ENCODE measurements at regions not wholly inside any gene's neighbourhood (a gene's known extent, or its start where the extent isn't known, plus 50 kb on each side); places are given as distances from the start of the nearest gene placed in this dataset.
"Not testable (repeated sequence)": the region's sequence is repeated elsewhere in the genome, so short reads cannot be mapped to it uniquely, and the experiment has no call there.

- TF ChIP-seq, protein P1, sequence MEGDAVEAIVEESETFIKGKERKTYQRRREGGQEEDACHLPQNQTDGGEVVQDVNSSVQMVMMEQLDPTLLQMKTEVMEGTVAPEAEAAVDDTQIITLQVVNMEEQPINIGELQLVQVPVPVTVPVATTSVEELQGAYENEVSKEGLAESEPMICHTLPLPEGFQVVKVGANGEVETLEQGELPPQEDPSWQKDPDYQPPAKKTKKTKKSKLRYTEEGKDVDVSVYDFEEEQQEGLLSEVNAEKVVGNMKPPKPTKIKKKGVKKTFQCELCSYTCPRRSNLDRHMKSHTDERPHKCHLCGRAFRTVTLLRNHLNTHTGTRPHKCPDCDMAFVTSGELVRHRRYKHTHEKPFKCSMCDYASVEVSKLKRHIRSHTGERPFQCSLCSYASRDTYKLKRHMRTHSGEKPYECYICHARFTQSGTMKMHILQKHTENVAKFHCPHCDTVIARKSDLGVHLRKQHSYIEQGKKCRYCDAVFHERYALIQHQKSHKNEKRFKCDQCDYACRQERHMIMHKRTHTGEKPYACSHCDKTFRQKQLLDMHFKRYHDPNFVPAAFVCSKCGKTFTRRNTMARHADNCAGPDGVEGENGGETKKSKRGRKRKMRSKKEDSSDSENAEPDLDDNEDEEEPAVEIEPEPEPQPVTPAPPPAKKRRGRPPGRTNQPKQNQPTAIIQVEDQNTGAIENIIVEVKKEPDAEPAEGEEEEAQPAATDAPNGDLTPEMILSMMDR (IDR thresholded peaks at IDR 0.05; ENCODE audit: insufficient read depth, low read length, poor library complexity, severe bottlenecking) = no peak
- Histone ChIP-seq H3K4me3 (replicated peaks; ENCODE audit: low read depth, low read length) (no peak overlapping the region), H3K36me3 (ENCODE audit: control insufficient read depth, insufficient read depth, low read length) (no peaks in the 10 kb centered on the region), H3K27me3 (replicated peaks; ENCODE audit: control insufficient read depth, insufficient read depth, low read length) (no peaks in the 10 kb centered on the region)
- no peak for DNase-seq (ENCODE audit: extremely low read depth, insufficient read length)
Observed at GRCh38 chr15:24784506-24784905, 108.9 kb downstream of the NPAP1 start.

DNA sequence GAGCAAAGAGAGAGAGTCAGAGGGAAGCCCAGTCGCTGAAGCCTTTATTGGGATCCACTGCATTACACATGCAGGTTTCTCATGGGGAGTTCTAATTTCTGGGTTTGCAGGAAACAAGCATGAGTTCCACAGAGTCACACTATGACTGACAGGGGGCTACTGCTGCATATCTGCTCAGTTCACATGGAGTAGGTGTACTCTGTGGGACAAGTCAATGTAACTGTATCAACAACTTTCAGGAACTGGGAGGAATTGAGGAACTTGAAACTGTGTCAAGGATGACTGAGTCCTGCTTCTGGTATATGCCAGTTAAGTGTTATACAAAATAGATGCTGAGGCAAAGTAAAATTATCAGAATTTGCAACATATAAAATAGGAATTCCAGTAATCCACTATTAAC is 110.8 kb downstream of the NPAP1 start:
- Histone ChIP-seq H3K27me3 (replicated peaks; ENCODE audit: control insufficient read depth, insufficient read depth, low read length) (no peaks in the 10 kb centered on the region), H3K4me3 (replicated peaks; ENCODE audit: low read depth, low read length) (no peak overlapping the region), H3K36me3 (ENCODE audit: control insufficient read depth, insufficient read depth, low read length) (no peaks in the 10 kb centered on the region)
- TF ChIP-seq, protein P1 (IDR thresholded peaks at IDR 0.05; ENCODE audit: insufficient read depth, low read length, poor library complexity, severe bottlenecking) = no peak
- no peak for DNase-seq (ENCODE audit: extremely low read depth, insufficient read length)

- H3K36me3 ChIP-seq (ENCODE audit: control insufficient read depth, insufficient read depth, low read length); H3K4me3 ChIP-seq (replicated peaks; ENCODE audit: low read depth, low read length); H3K27me3 ChIP-seq (replicated peaks; ENCODE audit: control insufficient read depth, insufficient read depth, low read length); DNase-seq (ENCODE audit: extremely low read depth, insufficient read length): not testable (repeated sequence)
Observed at GRCh38 chr15:24802624-24803023, 127.0 kb downstream of the NPAP1 start.

DNA sequence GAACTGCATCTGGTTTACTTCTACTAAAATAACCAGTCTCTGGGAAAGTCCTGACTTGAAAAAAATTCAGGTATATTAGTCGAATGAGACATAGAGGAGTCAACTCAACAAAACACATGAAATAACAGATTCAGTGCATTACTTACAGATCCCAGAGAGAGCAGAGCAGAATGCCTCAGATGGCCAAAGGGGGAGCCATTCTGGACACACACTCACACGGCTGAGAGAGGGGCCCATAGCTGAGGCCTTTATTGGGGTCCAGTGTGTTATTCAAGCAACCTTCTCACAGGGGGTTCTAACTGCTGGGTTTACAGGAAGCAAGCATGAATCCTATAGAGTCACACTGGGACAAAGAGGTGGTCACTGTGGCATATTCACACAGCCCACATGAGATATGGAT is 135.1 kb upstream of the SNRPN start:
- DNase-seq (ENCODE audit: extremely low read depth, insufficient read length) = no peak
- TF ChIP-seq, protein P1 (IDR thresholded peaks at IDR 0.05; ENCODE audit: insufficient read depth, low read length, poor library complexity, severe bottlenecking) = no peak
- H3K4me3 ChIP-seq (replicated peaks; ENCODE audit: low read depth, low read length) = no peak overlapping the region
- no peaks in the 10 kb centered on the region for H3K36me3 ChIP-seq (ENCODE audit: control insufficient read depth, insufficient read depth, low read length)
- no peaks in the 10 kb centered on the region for H3K27me3 ChIP-seq (replicated peaks; ENCODE audit: control insufficient read depth, insufficient read depth, low read length)

DNA sequence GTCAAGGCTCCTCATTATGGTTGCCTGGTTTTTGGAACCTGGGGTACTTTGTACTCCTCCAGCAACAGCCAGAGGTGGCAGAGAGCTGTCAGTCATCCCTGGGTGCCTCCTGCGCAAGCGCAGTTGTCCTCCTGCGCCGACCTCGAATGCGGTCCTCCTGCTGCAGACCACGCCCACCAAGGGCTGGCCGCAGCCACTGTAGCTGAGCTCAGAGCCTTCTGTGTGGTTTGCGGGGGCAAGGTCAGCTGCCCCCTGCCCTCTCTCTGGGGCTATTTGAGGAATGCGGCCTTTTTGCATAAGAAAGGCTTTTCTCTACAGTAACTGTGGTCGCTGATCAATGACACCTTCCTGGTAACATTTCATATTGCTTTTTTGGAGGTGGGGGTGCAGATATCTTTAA is 131.3 kb upstream of the SNRPN start:
- Histone ChIP-seq H3K27me3 (replicated peaks; ENCODE audit: control insufficient read depth, insufficient read depth, low read length) (no peaks in the 10 kb centered on the region), H3K4me3 (replicated peaks; ENCODE audit: low read depth, low read length) (no peak overlapping the region), H3K36me3 (ENCODE audit: control insufficient read depth, insufficient read depth, low read length) (no peaks in the 10 kb centered on the region)
- DNase-seq (ENCODE audit: extremely low read depth, insufficient read length) = no peak
- TF ChIP-seq, protein P1 (IDR thresholded peaks at IDR 0.05; ENCODE audit: insufficient read depth, low read length, poor library complexity, severe bottlenecking) = no peak

DNA sequence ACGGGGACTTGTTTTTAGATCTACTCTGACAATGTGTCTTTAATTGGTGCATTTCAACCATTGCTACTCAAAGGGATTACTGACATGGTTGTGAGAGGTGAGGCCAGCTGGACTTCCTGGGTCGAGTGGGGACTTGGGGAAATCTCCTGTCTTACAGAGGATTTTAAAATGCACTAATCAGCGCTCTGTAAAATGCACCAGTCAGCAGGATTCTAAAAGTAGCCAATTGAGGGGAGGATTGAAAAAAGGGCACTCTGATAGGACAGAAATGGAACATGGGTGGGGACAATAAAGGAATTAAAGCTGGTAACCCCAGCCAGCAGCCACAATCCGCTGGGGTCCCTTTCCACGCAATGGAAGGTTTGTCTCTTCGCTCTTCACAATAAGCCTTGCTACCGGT is 122.5 kb upstream of the SNRPN start:
- Histone ChIP-seq H3K27me3 (replicated peaks; ENCODE audit: control insufficient read depth, insufficient read depth, low read length) (no peaks in the 10 kb centered on the region), H3K36me3 (ENCODE audit: control insufficient read depth, insufficient read depth, low read length) (no peaks in the 10 kb centered on the region), H3K4me3 (replicated peaks; ENCODE audit: low read depth, low read length) (no peak overlapping the region)
- TF ChIP-seq, protein P1 (IDR thresholded peaks at IDR 0.05; ENCODE audit: insufficient read depth, low read length, poor library complexity, severe bottlenecking) = no peak
- no peak for DNase-seq (ENCODE audit: extremely low read depth, insufficient read length)
